Chondrocyte (in vitro differentiated cells): ENCODE measurements at regions not wholly inside any gene's neighbourhood (a gene's known extent, or its start where the extent isn't known, plus 50 kb on each side); places are given as distances from the start of the nearest gene placed in this dataset.

ENCODE experiments used
- DNase-seq: peaks from one replicate; pipeline ENCODE4 v3.0.0; 2021; ENCODE audit warnings: mixed read lengths, low spot score
- H3K27ac Mint-ChIP-seq: one replicate; pipeline ENCODE4 v1.8.0; 2021; ENCODE audit warnings: mild to moderate bottlenecking, moderate library complexity, mixed read lengths; ENCODE audit not compliant: unreplicated experiment
- H3K27me3 Mint-ChIP-seq: 2 replicates; pipeline ENCODE4 v1.8.0; 2021; ENCODE audit warnings: low read depth, mixed read lengths
- H3K36me3 Mint-ChIP-seq: 2 replicates; pipeline ENCODE4 v1.8.0; 2021; ENCODE audit warnings: low read depth, mixed read lengths
- H3K4me1 Mint-ChIP-seq: 2 replicates; pipeline ENCODE4 v1.8.0; 2021; ENCODE audit warnings: low read depth, mild to moderate bottlenecking, mixed read lengths
- H3K4me3 Mint-ChIP-seq: one replicate; pipeline ENCODE4 v1.8.0; 2021; ENCODE audit warnings: mild to moderate bottlenecking, moderate library complexity, mixed read lengths; ENCODE audit not compliant: unreplicated experiment
- H3K9me3 Mint-ChIP-seq: 2 replicates; pipeline ENCODE4 v1.8.0; 2021; ENCODE audit warnings: low read depth, mixed read lengths
- TF ChIP-seq, protein P1 (sequence below): fragments of 200-600 bp; sonication (generic); IDR thresholded peaks from 2 replicates; pipeline ENCODE4 v1.5.0; 2021; ENCODE audit warnings: antibody characterized with exemption, mild to moderate bottlenecking, moderate library complexity

DNA sequence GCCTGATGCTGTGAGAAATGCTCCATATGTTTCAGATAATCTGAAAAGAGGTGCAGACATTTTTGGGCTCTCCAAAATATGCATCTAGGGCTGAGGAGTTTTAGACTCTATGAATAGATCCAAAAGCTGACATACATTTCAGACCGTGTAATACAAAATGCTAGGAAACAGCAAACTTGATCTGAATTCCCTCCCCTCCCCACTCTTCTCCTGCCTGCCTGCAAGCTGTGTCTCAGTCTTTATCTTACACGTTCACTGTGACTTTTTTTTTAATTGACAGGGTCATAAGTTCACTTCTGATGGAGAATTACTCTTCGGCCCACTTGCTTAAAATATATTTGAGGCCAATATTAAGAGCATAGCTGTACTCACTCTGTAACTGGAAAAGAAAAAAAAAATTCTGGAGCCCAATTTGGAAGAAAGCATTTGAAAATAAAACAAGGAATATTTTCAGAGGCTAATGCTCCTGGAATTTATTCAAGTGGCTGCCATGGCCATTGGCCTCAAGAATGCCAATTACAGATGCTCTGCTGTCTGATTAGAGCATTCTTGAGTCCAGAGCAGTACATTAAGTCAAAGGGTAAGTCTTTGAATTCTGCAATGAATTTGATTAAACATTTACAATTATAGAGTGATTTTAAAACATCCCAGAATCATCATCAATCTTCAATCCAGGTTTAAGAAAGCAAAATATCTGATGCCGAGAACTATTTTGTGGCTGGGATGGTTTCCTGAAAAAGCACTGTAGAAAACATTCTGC is 146.2 kb upstream of the SEMA6D start:
- no peaks in the 10 kb centered on the region for H3K9me3 Mint-ChIP-seq
- no peak for DNase-seq
- H3K27ac Mint-ChIP-seq = no peak overlapping the region
- H3K4me1 Mint-ChIP-seq = peaks cover 20% of the 10 kb centered on the region
- no peaks in the 10 kb centered on the region for H3K27me3 Mint-ChIP-seq
- TF ChIP-seq, protein P1, sequence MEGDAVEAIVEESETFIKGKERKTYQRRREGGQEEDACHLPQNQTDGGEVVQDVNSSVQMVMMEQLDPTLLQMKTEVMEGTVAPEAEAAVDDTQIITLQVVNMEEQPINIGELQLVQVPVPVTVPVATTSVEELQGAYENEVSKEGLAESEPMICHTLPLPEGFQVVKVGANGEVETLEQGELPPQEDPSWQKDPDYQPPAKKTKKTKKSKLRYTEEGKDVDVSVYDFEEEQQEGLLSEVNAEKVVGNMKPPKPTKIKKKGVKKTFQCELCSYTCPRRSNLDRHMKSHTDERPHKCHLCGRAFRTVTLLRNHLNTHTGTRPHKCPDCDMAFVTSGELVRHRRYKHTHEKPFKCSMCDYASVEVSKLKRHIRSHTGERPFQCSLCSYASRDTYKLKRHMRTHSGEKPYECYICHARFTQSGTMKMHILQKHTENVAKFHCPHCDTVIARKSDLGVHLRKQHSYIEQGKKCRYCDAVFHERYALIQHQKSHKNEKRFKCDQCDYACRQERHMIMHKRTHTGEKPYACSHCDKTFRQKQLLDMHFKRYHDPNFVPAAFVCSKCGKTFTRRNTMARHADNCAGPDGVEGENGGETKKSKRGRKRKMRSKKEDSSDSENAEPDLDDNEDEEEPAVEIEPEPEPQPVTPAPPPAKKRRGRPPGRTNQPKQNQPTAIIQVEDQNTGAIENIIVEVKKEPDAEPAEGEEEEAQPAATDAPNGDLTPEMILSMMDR = no peak
- no peaks in the 10 kb centered on the region for H3K36me3 Mint-ChIP-seq
- no peak overlapping the region for H3K4me3 Mint-ChIP-seq

DNA sequence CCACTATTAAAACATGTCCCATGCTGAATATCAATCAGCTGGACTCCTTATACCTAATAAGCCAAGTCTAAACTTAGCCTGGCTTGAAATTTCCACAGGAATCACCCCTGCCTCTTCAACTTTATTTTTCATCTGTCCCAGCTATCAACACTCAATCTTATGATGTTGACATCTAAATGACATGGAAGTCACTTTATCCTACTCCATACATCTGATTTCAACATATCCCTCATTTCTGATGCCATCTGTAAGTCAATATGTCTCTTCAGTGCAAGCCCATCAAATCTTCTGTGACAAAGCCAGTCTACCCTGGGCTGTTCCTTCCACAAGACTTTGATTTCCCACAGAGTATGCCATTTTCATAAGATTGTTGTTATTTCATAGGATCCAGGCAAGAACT is 143.6 kb upstream of the SEMA6D start:
- TF ChIP-seq, protein P1 = no peak
- Mint-ChIP-seq H3K4me3 (no peak overlapping the region), H3K9me3 (no peaks in the 10 kb centered on the region)

GRCh38 chr15:47577000-47577399 is 140.3 kb upstream of the SEMA6D start:
- Mint-ChIP-seq H3K27ac (peak overlapping the region; percentile 9), H3K36me3 (no peaks in the 10 kb centered on the region), H3K9me3 (no peaks in the 10 kb centered on the region), H3K4me1 (peaks cover 23% of the 10 kb centered on the region), H3K27me3 (no peaks in the 10 kb centered on the region), H3K4me3 (no peak overlapping the region)
- DNase-seq = no peak
- TF ChIP-seq, protein P1 = no peak

More for the DNA sequence above, 143.6 kb upstream of the SEMA6D start:
- DNase-seq = no peak
- Mint-ChIP-seq H3K27me3 (no peaks in the 10 kb centered on the region), H3K36me3 (no peaks in the 10 kb centered on the region), H3K27ac (no peak overlapping the region), H3K4me1 (peaks cover 35% of the 10 kb centered on the region)

GRCh38 chr15:47577461-47577860 is 139.8 kb upstream of the SEMA6D start:
- H3K36me3 Mint-ChIP-seq = no peaks in the 10 kb centered on the region
- no peaks in the 10 kb centered on the region for H3K27me3 Mint-ChIP-seq
- DNase-seq = no peak
- peak overlapping the region; percentile 3 for H3K27ac Mint-ChIP-seq
- H3K4me1 Mint-ChIP-seq = peaks cover 23% of the 10 kb centered on the region
- TF ChIP-seq, protein P1 = no peak
- H3K9me3 Mint-ChIP-seq = no peaks in the 10 kb centered on the region
- H3K4me3 Mint-ChIP-seq = no peak overlapping the region

DNA sequence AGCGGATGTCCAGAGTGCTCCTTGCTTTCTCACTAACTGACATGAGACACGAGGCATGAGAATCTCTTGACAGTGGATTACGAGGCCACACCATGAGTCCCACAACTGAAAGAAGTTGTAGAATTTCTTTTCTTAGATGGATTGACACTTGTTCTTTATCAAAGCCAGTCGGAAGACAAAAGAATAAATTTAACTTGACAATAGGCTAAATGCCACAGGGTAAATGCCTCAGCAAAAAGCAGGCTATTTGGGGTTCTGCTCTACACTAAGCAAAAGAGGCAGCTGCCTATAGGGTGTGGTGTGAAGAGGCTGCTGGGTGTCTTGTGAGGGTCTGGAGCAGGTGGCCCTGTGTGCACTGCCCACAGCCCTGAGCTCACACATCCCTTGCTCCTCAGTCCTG is 135.1 kb upstream of the SEMA6D start:
- H3K4me3 Mint-ChIP-seq = no peak overlapping the region
- H3K4me1 Mint-ChIP-seq = peaks cover 18% of the 10 kb centered on the region
- no peaks in the 10 kb centered on the region for H3K36me3 Mint-ChIP-seq
- no peak for DNase-seq
- H3K27ac Mint-ChIP-seq = no peak overlapping the region
- TF ChIP-seq, protein P1 = no peak
- peaks cover 2% of the 10 kb centered on the region for H3K27me3 Mint-ChIP-seq
- H3K9me3 Mint-ChIP-seq = no peaks in the 10 kb centered on the region
